B cell (primary cell): ENCODE measurements at regions not wholly inside any gene's neighbourhood (a gene's known extent, or its start where the extent isn't known, plus 50 kb on each side); places are given as distances from the start of the nearest gene placed in this dataset.

Experiments used
- ATAC-seq: fragments of 200-7000 bp; cut with Tn5 transposase; one replicate; pipeline ENCODE4 v1.10.0; 2021; ENCODE audit warnings: low read depth, mild to moderate bottlenecking, moderate number of reproducible peaks, moderate library complexity
- CTCF ChIA-PET: fragments of 350-600 bp; sonication (Branson Sonifier 250); formaldehyde crosslinking; loops from one replicate; lab custom pipeline; 2021; ENCODE audit warnings: antibody characterized with exemption, inconsistent platforms; lab: Charles Lee
- POLR2A ChIA-PET: fragments of 350-600 bp; sonication (Branson Sonifier 250); formaldehyde crosslinking; loops from one replicate; lab custom pipeline; 2021; ENCODE audit warnings: antibody characterized with exemption; lab: Charles Lee
- DNase-seq: peaks from one replicate; pipeline ENCODE4 v3.0.0; 2013
- H2AFZ ChIP-seq: 2 replicates; pipeline ENCODE4 v1.6.1; 2012; ENCODE audit warnings: mild to moderate bottlenecking, low read depth, low read length; ENCODE audit not compliant: insufficient read depth, poor library complexity, severe bottlenecking
- H3K27ac ChIP-seq, 2 donors: 1 replicate in 1 of 2; 2 replicates in 1 of 2; pipeline ENCODE4 v1.5.1; 2012 to 2013; ENCODE audit warnings: low read length in 2 of 2, mild to moderate bottlenecking in 2 of 2, moderate library complexity in 1 of 2
- H3K27me3 ChIP-seq, 4 experiments: fragments of 200-600 bp in 1 of 4; sonication (generic) in 1 of 4; replicated peaks in 1 of 4; 1 replicate in 2 of 4; 2 replicates in 2 of 4; pipeline versions ENCODE4 v1.6.1 to v1.7.0; 2013 to 2016; ENCODE audit warnings: low read length in 3 of 4, mild to moderate bottlenecking in 2 of 4, mixed read lengths in 1 of 4, moderate library complexity in 1 of 4; ENCODE audit not compliant: insufficient read depth in 4 of 4, control insufficient read depth in 3 of 4; ENCODE audit errors: control extremely low read depth in 1 of 4
- H3K36me3 ChIP-seq, 2 experiments: replicated peaks in 1 of 2; 1 replicate in 1 of 2; 2 replicates in 1 of 2; pipeline versions ENCODE4 v1.6.1 to v1.7.1; 2013; ENCODE audit warnings: low read length in 1 of 2; ENCODE audit not compliant: insufficient read depth in 2 of 2, control insufficient read depth in 1 of 2; ENCODE audit errors: control extremely low read depth in 1 of 2, extremely low read depth in 1 of 2
- H3K4me1 ChIP-seq, 2 donors: fragments of 200-600 bp in 1 of 2; sonication (generic) in 1 of 2; 1 replicate in 1 of 2; 2 replicates in 1 of 2; pipeline versions ENCODE4 v1.5.1 to v1.6.1; 2013 to 2017; ENCODE audit warnings: low read length in 2 of 2; ENCODE audit not compliant: control insufficient read depth in 2 of 2, insufficient read depth in 2 of 2
- H3K4me2 ChIP-seq: replicated peaks from 2 replicates; pipeline ENCODE3; 2012; ENCODE audit warnings: mild to moderate bottlenecking, low read depth, low read length; ENCODE audit not compliant: poor library complexity, severe bottlenecking
- H3K4me3 ChIP-seq, 5 experiments: fragments of 200-600 bp in 1 of 5; sonication (generic) in 1 of 5; 1 replicate in 3 of 5; 2 replicates in 2 of 5; pipeline versions ENCODE4 v1.5.1 to v1.7.0; 2011 to 2016; ENCODE audit warnings: low read length in 4 of 5, mild to moderate bottlenecking in 4 of 5, low read depth in 2 of 5, control low read depth in 1 of 5, moderate library complexity in 1 of 5; ENCODE audit not compliant: insufficient read depth in 1 of 5; ENCODE audit errors: control extremely low read depth in 1 of 5, extremely low read depth in 1 of 5
- H3K79me2 ChIP-seq: fragments of 200-600 bp; sonication (generic); one replicate; pipeline ENCODE4 v1.6.0; 2016; ENCODE audit warnings: low read length; ENCODE audit not compliant: control insufficient read depth, insufficient read depth
- H3K9ac ChIP-seq: fragments of 200-600 bp; sonication (generic); 2 replicates; pipeline ENCODE4 v1.6.1; 2017; ENCODE audit warnings: mild to moderate bottlenecking, low read length, moderate library complexity
- H3K9me3 ChIP-seq, 3 donors: one replicate each; pipeline versions ENCODE4 v1.6.1 to v1.7.1; 2013; ENCODE audit warnings: low read length in 2 of 3; ENCODE audit not compliant: control insufficient read depth in 2 of 3, insufficient read depth in 1 of 3; ENCODE audit errors: control extremely low read depth in 1 of 3
- H4K20me1 ChIP-seq: 2 replicates; pipeline ENCODE4 v1.6.0; 2012; ENCODE audit warnings: mild to moderate bottlenecking, low read length; ENCODE audit not compliant: insufficient read depth, control insufficient read depth, poor library complexity, severe bottlenecking
- H3K27ac Mint-ChIP-seq: one replicate; pipeline ENCODE4 v1.8.0; 2021; ENCODE audit warnings: mixed read lengths
- H3K27me3 Mint-ChIP-seq: one replicate; pipeline ENCODE4 v1.8.0; 2021; ENCODE audit warnings: mixed read lengths
- H3K4me1 Mint-ChIP-seq: one replicate; pipeline ENCODE4 v1.8.0; 2021; ENCODE audit warnings: mixed read lengths
- H3K4me3 Mint-ChIP-seq: one replicate; pipeline ENCODE4 v1.8.0; 2021; ENCODE audit warnings: mixed read lengths
- H3K9me3 Mint-ChIP-seq: one replicate; pipeline ENCODE4 v1.8.0; 2022; ENCODE audit warnings: mixed read lengths; ENCODE audit not compliant: insufficient read depth
- EZH2 ChIP-seq: IDR thresholded peaks from 2 replicates; pipeline ENCODE4 v1.6.1; 2012; ENCODE audit warnings: borderline replicate concordance, low read depth, mild to moderate bottlenecking, moderate library complexity, low read length; ENCODE audit not compliant: insufficient read depth, poor library complexity, severe bottlenecking
- WGBS: methylation state at CpG from one replicate; pipeline ENCODE4 v1.1.5; 2013; ENCODE audit warnings: missing lambda C conversion rate; ENCODE audit not compliant: insufficient coverage; 5-methylcytosine and 5-hydroxymethylcytosine counted together
- intact Hi-C: fragments of 100-400 bp; cut with micrococcal nuclease; formaldehyde crosslinking; loops from one replicate; pipeline ENCODE4 v1.10.0; 2022
- TF ChIP-seq, protein P1 (sequence below): fragments of 200-600 bp; IDR thresholded peaks from one replicate; pipeline ENCODE4 v1.8.0; 2022; ENCODE audit warnings: antibody characterized with exemption, mild to moderate bottlenecking

DNA sequence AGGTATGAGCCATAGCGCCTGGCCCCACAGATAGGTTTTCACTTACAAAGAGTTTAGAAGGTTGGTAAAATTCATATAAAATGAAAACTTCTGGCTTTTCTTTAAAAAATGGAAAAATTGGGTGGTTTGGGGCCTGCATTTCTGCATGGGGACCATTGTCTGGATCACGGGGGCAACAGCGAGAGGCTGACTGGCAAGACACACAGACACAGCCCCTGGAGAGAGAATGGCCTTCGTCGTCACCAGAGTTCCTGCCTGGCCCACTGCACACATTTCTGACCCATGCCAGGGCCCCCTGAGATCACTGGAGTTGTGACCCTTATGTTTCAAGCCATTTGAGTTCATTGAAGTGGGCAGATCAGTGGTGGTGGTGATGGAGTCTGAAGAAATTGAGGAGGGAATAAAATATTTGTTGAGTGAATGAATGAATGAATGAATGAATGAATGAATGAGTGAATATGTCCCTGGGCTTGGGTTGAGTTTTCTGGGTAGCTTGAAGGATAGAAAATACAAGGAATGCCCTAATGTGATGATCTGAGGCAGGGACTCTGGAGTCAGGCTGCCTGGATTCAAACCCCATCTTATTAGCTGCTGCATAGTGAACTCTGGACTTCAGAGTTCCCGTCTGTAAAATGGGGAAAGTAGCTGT is 173.8 kb downstream of the ZFP64 start:
- peaks cover 0 to 8% (median 0%) of the 10 kb centered on the region in 3 donors for H3K9me3 ChIP-seq
- POLR2A ChIA-PET: no interaction called here
- TF ChIP-seq, protein P1, sequence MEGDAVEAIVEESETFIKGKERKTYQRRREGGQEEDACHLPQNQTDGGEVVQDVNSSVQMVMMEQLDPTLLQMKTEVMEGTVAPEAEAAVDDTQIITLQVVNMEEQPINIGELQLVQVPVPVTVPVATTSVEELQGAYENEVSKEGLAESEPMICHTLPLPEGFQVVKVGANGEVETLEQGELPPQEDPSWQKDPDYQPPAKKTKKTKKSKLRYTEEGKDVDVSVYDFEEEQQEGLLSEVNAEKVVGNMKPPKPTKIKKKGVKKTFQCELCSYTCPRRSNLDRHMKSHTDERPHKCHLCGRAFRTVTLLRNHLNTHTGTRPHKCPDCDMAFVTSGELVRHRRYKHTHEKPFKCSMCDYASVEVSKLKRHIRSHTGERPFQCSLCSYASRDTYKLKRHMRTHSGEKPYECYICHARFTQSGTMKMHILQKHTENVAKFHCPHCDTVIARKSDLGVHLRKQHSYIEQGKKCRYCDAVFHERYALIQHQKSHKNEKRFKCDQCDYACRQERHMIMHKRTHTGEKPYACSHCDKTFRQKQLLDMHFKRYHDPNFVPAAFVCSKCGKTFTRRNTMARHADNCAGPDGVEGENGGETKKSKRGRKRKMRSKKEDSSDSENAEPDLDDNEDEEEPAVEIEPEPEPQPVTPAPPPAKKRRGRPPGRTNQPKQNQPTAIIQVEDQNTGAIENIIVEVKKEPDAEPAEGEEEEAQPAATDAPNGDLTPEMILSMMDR: no peak
- TF ChIP-seq EZH2: no peak
- CTCF ChIA-PET: no interaction called here
- no peak overlapping the region for H2AFZ ChIP-seq
- intact Hi-C loops: no loop called here
- H3K36me3 ChIP-seq: no peaks in the 10 kb centered on the region
- Mint-ChIP-seq H3K4me1 (no peaks in the 10 kb centered on the region), H3K4me3 (no peak overlapping the region), H3K27me3 (no peaks in the 10 kb centered on the region), H3K27ac (no peak overlapping the region), H3K9me3 (no peaks in the 10 kb centered on the region)
- no peak overlapping the region for H3K27ac ChIP-seq
- no peak overlapping the region for H3K4me2 ChIP-seq
- no peaks in the 10 kb centered on the region for H3K4me1 ChIP-seq
- 96% methylated on average over 5 of the region's 6 CpGs for WGBS
- no peak for DNase-seq
- no peaks in the 10 kb centered on the region for H3K27me3 ChIP-seq
- H4K20me1 ChIP-seq: no peaks in the 10 kb centered on the region
- H3K9ac ChIP-seq: no peak overlapping the region
- H3K79me2 ChIP-seq: no peaks in the 10 kb centered on the region
- H3K4me3 ChIP-seq: no peak overlapping the region
- no peak for ATAC-seq

DNA sequence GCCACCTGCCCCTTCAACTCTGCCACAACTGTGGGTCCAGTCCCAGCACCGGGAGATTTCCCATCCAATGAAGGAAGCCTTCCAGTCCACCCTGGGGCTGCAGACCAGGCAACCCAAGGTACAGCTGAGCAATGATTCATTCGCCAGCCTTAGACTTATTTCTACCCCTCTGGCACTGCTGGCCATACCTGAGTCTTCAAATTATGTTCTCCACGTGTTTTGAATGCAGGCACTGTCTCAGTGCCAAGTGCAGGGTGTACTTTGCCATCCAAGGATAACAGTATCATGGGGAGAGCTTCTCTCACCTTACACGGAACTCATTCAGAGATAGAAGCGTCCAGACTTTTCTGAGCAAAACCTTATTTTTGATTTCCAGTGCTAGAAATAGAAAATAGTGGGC is 175.6 kb downstream of the ZFP64 start:
- Histone ChIP-seq H3K9ac (no peak overlapping the region), H3K27me3 (no peaks in the 10 kb centered on the region), H3K79me2 (no peaks in the 10 kb centered on the region), H3K9me3 (peaks cover 0 to 8% (median 3%) of the 10 kb centered on the region in 3 donors), H3K4me1 (no peaks in the 10 kb centered on the region), H3K4me2 (no peak overlapping the region), H2AFZ (no peak overlapping the region), H3K4me3 (no peak overlapping the region), H3K27ac (no peak overlapping the region), H3K36me3 (no peaks in the 10 kb centered on the region), H4K20me1 (no peaks in the 10 kb centered on the region)
- POLR2A ChIA-PET: no interaction called here
- TF ChIP-seq EZH2: no peak
- TF ChIP-seq, protein P1: no peak
- Mint-ChIP-seq H3K27me3 (no peaks in the 10 kb centered on the region), H3K4me3 (no peak overlapping the region), H3K27ac (no peak overlapping the region), H3K9me3 (no peaks in the 10 kb centered on the region), H3K4me1 (no peaks in the 10 kb centered on the region)
- CTCF ChIA-PET: no interaction called here
- ATAC-seq (no peak), DNase-seq (no peak)
- intact Hi-C loops: no loop called here
- 84% methylated on average over 4 of the region's 5 CpGs for WGBS
